GM12878 (cell line): ENCODE measurements at regions not wholly inside any gene's neighbourhood (a gene's known extent, or its start where the extent isn't known, plus 50 kb on each side); places are given as distances from the start of the nearest gene placed in this dataset.

Experiments
- ATAC-seq: fragments of 200-7000 bp; cut with Tn5 transposase; 3 replicates; pipeline ENCODE4 v1.9.1; 2020; ENCODE audit warnings: mild to moderate bottlenecking, moderate library complexity
- BruUV-seq: library from RNA; stranded (reverse); fragments of 400-500 nt; replicated peaks from 2 replicates; lab custom pipeline; 2021; lab: Mats Ljungman, UMichigan
- CTCF ChIA-PET: fragments of 300-600 bp; sonication (Branson Sonifier 250); formaldehyde crosslinking; extraction: SDS; loops from one replicate; lab custom pipeline; 2021; ENCODE audit warnings: inconsistent platforms; lab: Yijun Ruan, JAX
- POLR2A ChIA-PET: fragments of 350-600 bp; formaldehyde crosslinking; extraction: SDS; loops from one replicate; lab custom pipeline; 2021; ENCODE audit warnings: inconsistent platforms; lab: Charles Lee
- RAD21 ChIA-PET: fragments of 300-600 bp; sonication (Branson Sonifier 250); formaldehyde crosslinking; loops from one replicate; lab custom pipeline; 2023; ENCODE audit warnings: antibody characterized with exemption; ENCODE audit not compliant: unreplicated experiment; lab: Charles Lee
- SMC1A ChIA-PET: fragments of 300-600 bp; sonication (Branson Sonifier 250); formaldehyde crosslinking; loops from one replicate; lab custom pipeline; 2023; ENCODE audit not compliant: unreplicated experiment, uncharacterized antibody; lab: Charles Lee
- DNase-seq: peaks from one replicate; pipeline ENCODE4 v3.0.0-alpha.2; 2011; ENCODE audit warnings: low read depth, low spot score
- FAIRE-seq: peaks from 3 replicates; lab custom pipeline; 2011; peaks lifted over from hg19 to GRCh38; lab: Jason Lieb, UNC
- H2AFZ ChIP-seq: 2 replicates; pipeline ENCODE4 v1.6.0; 2011; ENCODE audit warnings: low read depth, low read length, control low read depth; ENCODE audit not compliant: control insufficient read depth
- H3K27ac ChIP-seq: 2 replicates; pipeline ENCODE4 v1.5.1; 2011; ENCODE audit warnings: control low read depth; ENCODE audit not compliant: control insufficient read depth, insufficient read depth
- H3K27me3 ChIP-seq, 2 experiments: replicated peaks in 1 of 2; 2 replicates each; pipeline versions ENCODE4 v1.6.0 to v1.6.1; 2011; ENCODE audit warnings: low read length in 1 of 2; ENCODE audit not compliant: control insufficient read depth in 2 of 2, insufficient read depth in 2 of 2
- H3K36me3 ChIP-seq, 2 experiments: 2 replicates each; pipeline ENCODE4 v1.5.1; 2011; ENCODE audit warnings: low read length in 1 of 2; ENCODE audit not compliant: control insufficient read depth in 2 of 2, insufficient read depth in 2 of 2
- H3K4me1 ChIP-seq: 2 replicates; pipeline ENCODE4 v1.6.1; 2011; ENCODE audit warnings: mild to moderate bottlenecking, low read length, moderate library complexity, mixed read lengths; ENCODE audit not compliant: control insufficient read depth, insufficient read depth
- H3K4me2 ChIP-seq: 2 replicates; pipeline ENCODE4 v1.6.0; 2011; ENCODE audit warnings: control low read depth; ENCODE audit not compliant: control insufficient read depth, insufficient read depth
- H3K4me3 ChIP-seq: fragments of 200-600 bp; sonication (generic); 2 replicates; pipeline ENCODE4 v1.5.1; 2016
- H3K79me2 ChIP-seq: 2 replicates; pipeline ENCODE4 v1.6.0; 2011; ENCODE audit warnings: low read length; ENCODE audit not compliant: control insufficient read depth, insufficient read depth
- H3K9ac ChIP-seq: 2 replicates; pipeline ENCODE4 v1.8.0; 2011; ENCODE audit warnings: low read length, control low read depth, mixed read lengths; ENCODE audit not compliant: control insufficient read depth, insufficient read depth
- H3K9me3 ChIP-seq: replicated peaks from 3 replicates; pipeline ENCODE4 v1.5.1; 2011; ENCODE audit warnings: mild to moderate bottlenecking, low read length; ENCODE audit not compliant: control insufficient read depth, insufficient read depth
- H4K20me1 ChIP-seq: 2 replicates; pipeline ENCODE4 v1.6.0; 2011; ENCODE audit not compliant: control insufficient read depth, insufficient read depth
- BRCA1 ChIP-seq: IDR thresholded peaks from 2 replicates; pipeline ENCODE4 v1.6.1; 2011; ENCODE audit warnings: low read depth, low read length, improper control_type of control experiment
- CEBPZ ChIP-seq: fragments of 150-350 bp; IDR thresholded peaks from 2 replicates; pipeline ENCODE4 v1.6.1; 2016; ENCODE audit warnings: low read depth, low read length
- FOS ChIP-seq: IDR thresholded peaks from 3 replicates; pipeline ENCODE4 v1.6.1; 2011; ENCODE audit warnings: borderline replicate concordance; ENCODE audit not compliant: insufficient read length; ENCODE audit errors: extremely low read depth
- HDAC6 ChIP-seq: fragments of 200-600 bp; sonication (generic); IDR thresholded peaks from one replicate; pipeline ENCODE4 v1.8.0; 2017; ENCODE audit warnings: antibody characterized with exemption; ENCODE audit not compliant: unreplicated experiment
- IKZF2 ChIP-seq, 2 experiments: fragments of 450-650 bp; IDR thresholded peaks; 2 replicates each; pipeline ENCODE4 v1.6.1; 2017; ENCODE audit warnings: mild to moderate bottlenecking in 2 of 2, moderate library complexity in 2 of 2
- IRF3 ChIP-seq: fragments of 450-650 bp; IDR thresholded peaks from 2 replicates; pipeline ENCODE4 v1.6.1; 2014; ENCODE audit warnings: mild to moderate bottlenecking
- MLLT1 ChIP-seq: fragments of 450-650 bp; IDR thresholded peaks from 2 replicates; pipeline ENCODE4 v1.6.1; 2016; ENCODE audit warnings: mild to moderate bottlenecking
- PKNOX1 ChIP-seq: fragments of 450-650 bp; IDR thresholded peaks from 2 replicates; pipeline ENCODE4 v1.6.1; 2016; ENCODE audit warnings: mild to moderate bottlenecking
- RB1 ChIP-seq: fragments of 450-650 bp; formaldehyde crosslinking; IDR thresholded peaks from 2 replicates; pipeline ENCODE4 v1.6.1; 2017; ENCODE audit warnings: mild to moderate bottlenecking, borderline replicate concordance
- RBBP5 ChIP-seq: fragments of 200-600 bp; sonication (generic); conservative IDR thresholded peaks from 2 replicates; pipeline ENCODE4 v1.6.1; 2016
- RFX5 ChIP-seq: IDR thresholded peaks from 2 replicates; pipeline ENCODE4 v1.6.1; 2011; ENCODE audit warnings: low read depth, low read length, improper control_type of control experiment
- SMAD1 ChIP-seq: fragments of 450-650 bp; IDR thresholded peaks from 2 replicates; pipeline ENCODE4 v1.6.1; 2018; ENCODE audit warnings: mild to moderate bottlenecking, low read depth; ENCODE audit not compliant: partially characterized antibody
- SMC3 ChIP-seq: IDR thresholded peaks from 2 replicates; pipeline ENCODE4 v1.6.1; 2011; ENCODE audit warnings: low read length, improper control_type of control experiment, borderline replicate concordance
- ZNF274 ChIP-seq: IDR thresholded peaks from one replicate; pipeline ENCODE4 v1.8.0; 2011; ENCODE audit not compliant: insufficient read length, insufficient read depth
- ZNF622 ChIP-seq: fragments of 450-650 bp; IDR thresholded peaks from 2 replicates; pipeline ENCODE4 v1.6.1; 2017; ENCODE audit warnings: mild to moderate bottlenecking, inconsistent platforms
- ZSCAN29 ChIP-seq: fragments of 450-650 bp; IDR thresholded peaks from 2 replicates; pipeline ENCODE4 v1.6.1; 2017; ENCODE audit warnings: mild to moderate bottlenecking, moderate library complexity
- WGBS: methylation state at CpG from one replicate; pipeline ENCODE4 v1.1.6; 2016; ENCODE audit warnings: low lambda C conversion rate; ENCODE audit not compliant: insufficient replicate concordance, insufficient coverage; ENCODE audit errors: missing lambda C conversion rate; 5-methylcytosine and 5-hydroxymethylcytosine counted together
- in situ Hi-C: fragments of 300-500 bp; cut with MboI; formaldehyde crosslinking; loops from 9 replicates; pipeline ENCODE4 v1.14.3; 2018; ENCODE audit warnings: mixed read lengths
- intact Hi-C: fragments of 100-400 bp; cut with micrococcal nuclease; formaldehyde crosslinking; loops from one replicate; pipeline ENCODE4 v1.14.2; 2022; ENCODE audit not compliant: unreplicated experiment

- TF ChIP-seq RB1, result no peak
- TF ChIP-seq SMAD1, result no peak
- no peak for TF ChIP-seq MLLT1
- no peak for TF ChIP-seq RFX5
- no peak for TF ChIP-seq ZSCAN29
- no peak for TF ChIP-seq PKNOX1
- TF ChIP-seq ZNF622, result no peak
- TF ChIP-seq BRCA1, result no peak
- TF ChIP-seq FOS, result no peak
- TF ChIP-seq HDAC6, result no peak
- no peak for TF ChIP-seq SMC3
- no peak for TF ChIP-seq RBBP5
- no peak for TF ChIP-seq IRF3
- TF ChIP-seq IKZF2 (IDR thresholded peaks at IDR 0.05), result no peak
- no peak for TF ChIP-seq CEBPZ
- no peak for TF ChIP-seq ZNF274
- Histone ChIP-seq H3K27ac (no peak overlapping the region), H3K27me3 (peaks cover 1 to 2% of the 10 kb centered on the region in 2 experiments; a peak in 3 of 4 replicates), H3K9ac (no peak overlapping the region), H3K4me2 (no peak overlapping the region), H3K79me2 (no peaks in the 10 kb centered on the region), H4K20me1 (no peaks in the 10 kb centered on the region), H3K9me3 (no peaks in the 10 kb centered on the region), H3K4me1 (no peaks in the 10 kb centered on the region), H3K36me3 (no peaks in the 10 kb centered on the region), H3K4me3 (no peak overlapping the region), H2AFZ (no peak overlapping the region)
- SMC1A ChIA-PET, result no interaction called here
- 54% methylated on average over 5 of the region's 6 CpGs for WGBS
- FAIRE-seq, result no peak
- in situ Hi-C loops, result no loop called here
- POLR2A ChIA-PET, result interaction anchor here (0.6 kb wide), 1 partner anchor 82 kb away, joined by 4 read pairs; no protein-coding TSS in a partner anchor
- no peak for DNase-seq
- RAD21 ChIA-PET, result no interaction called here
- no TSS peak for BruUV-seq
- no peak for ATAC-seq
- CTCF ChIA-PET, result no interaction called here
- intact Hi-C loops, result no loop called here
Measured at GRCh38 chr7:155947051-155947450, 134.8 kb upstream of the SHH start.
